ENCODE measurements at regions not wholly inside any gene's neighbourhood (a gene's known extent, or its start where the extent isn't known, plus 50 kb on each side); places are given as distances from the start of the nearest gene placed in this dataset.

DNA sequence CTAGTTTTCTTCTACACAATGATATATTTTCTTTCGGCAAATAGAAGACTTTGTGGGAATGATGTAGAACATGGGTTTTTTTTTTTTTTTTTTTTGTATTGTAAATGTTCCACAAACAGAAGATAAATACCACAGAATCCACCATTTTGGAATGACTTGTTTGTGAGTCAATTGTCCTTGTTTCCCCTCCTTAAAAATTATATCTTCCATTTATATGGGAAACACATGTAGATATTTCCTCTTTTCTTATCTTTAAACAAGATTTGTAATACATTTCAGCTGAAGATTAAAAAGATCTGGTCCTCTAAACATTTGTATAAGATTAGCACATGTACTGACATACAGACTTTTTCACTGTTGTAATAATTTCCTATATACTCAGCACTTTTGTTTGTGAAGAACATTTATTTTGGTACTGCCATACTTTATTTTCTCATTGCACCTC, 304.6 kb downstream of the SPRY1 start:
- H3K36me3 ChIP-seq (ENCODE audit: insufficient read depth) = no peaks in the 10 kb centered on the region
- WGBS = 77% methylated on average over 1 of the region's 1 CpG
- no peak overlapping the region for H3K27ac ChIP-seq (ENCODE audit: low read depth)
- DNase-seq (ENCODE audit: extremely low spot score) = no peak
- H3K4me3 ChIP-seq (ENCODE audit: low read depth, low read length) = no peak overlapping the region
- H3K4me1 ChIP-seq (ENCODE audit: insufficient read depth) = no peaks in the 10 kb centered on the region

- WGBS = 80% methylated on average over 6 of the region's 6 CpGs
- Histone ChIP-seq H3K4me3 (ENCODE audit: low read depth, low read length) (no peak overlapping the region), H3K4me1 (ENCODE audit: insufficient read depth) (no peaks in the 10 kb centered on the region), H3K27ac (ENCODE audit: low read depth) (no peak overlapping the region), H3K36me3 (ENCODE audit: insufficient read depth) (no peaks in the 10 kb centered on the region)
- no peak for DNase-seq (ENCODE audit: extremely low spot score)
These were observed 308.8 kb downstream of the SPRY1 start for GRCh38 chr4:123705419-123705818.

- 57% methylated on average over 1 of the region's 1 CpG for WGBS
- Histone ChIP-seq H3K36me3 (ENCODE audit: insufficient read depth) (no peaks in the 10 kb centered on the region), H3K27ac (ENCODE audit: low read depth) (no peak overlapping the region), H3K4me3 (ENCODE audit: low read depth, low read length) (no peak overlapping the region), H3K4me1 (ENCODE audit: insufficient read depth) (no peaks in the 10 kb centered on the region)
- no peak for DNase-seq (ENCODE audit: extremely low spot score)
These were observed 310.4 kb downstream of the SPRY1 start for GRCh38 chr4:123706973-123707372.

DNA sequence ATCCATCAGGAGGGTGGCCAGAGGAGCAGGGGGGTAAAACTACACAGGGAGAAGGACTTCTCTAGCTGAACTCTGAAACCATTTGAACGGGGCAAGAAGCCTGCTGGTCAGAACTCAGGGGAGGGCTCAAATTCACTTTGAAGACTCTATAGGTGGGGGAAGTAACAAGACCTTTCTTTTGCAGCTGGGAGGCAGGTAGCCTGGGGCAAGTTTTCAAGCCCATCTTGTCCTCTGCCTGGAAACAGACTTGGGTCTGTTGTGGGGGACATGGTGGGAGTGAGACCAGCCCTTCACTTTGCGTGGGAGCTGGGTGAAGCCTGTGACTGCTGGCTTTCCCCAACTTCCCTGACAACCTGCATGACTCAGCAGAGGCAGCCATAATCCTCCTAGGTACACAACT, 312.3 kb downstream of the SPRY1 start:
- Histone ChIP-seq H3K36me3 (ENCODE audit: insufficient read depth) (no peaks in the 10 kb centered on the region), H3K4me1 (ENCODE audit: insufficient read depth) (no peaks in the 10 kb centered on the region), H3K4me3 (ENCODE audit: low read depth, low read length) (no peak overlapping the region), H3K27ac (ENCODE audit: low read depth) (no peak overlapping the region)
- DNase-seq (ENCODE audit: extremely low spot score) = no peak
- 96% methylated on average over 2 of the region's 2 CpGs for WGBS

DNA sequence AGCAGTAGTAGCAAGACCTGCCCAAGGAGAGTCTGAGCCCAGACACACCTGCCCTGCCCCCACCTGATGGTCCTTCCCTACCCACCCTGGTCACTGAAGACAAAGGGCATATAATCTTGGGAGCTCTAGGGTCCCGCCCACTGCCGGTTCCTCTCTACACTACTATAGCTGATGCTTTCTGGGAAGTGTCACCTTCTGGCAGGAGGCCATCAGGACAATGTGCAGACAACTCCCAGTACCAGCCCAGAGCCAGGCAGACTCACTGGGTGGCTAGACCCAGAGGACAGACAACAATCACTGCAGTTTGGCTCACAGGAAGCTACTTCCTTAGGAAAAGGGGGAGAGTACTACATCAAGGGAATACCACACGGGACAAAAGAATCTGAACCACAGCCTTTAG, 312.7 kb downstream of the SPRY1 start:
- no peak overlapping the region for H3K27ac ChIP-seq (ENCODE audit: low read depth)
- 88% methylated on average over 3 of the region's 3 CpGs for WGBS
- no peaks in the 10 kb centered on the region for H3K4me1 ChIP-seq (ENCODE audit: insufficient read depth)
- no peaks in the 10 kb centered on the region for H3K36me3 ChIP-seq (ENCODE audit: insufficient read depth)
- no peak for DNase-seq (ENCODE audit: extremely low spot score)
- H3K4me3 ChIP-seq (ENCODE audit: low read depth, low read length) = no peak overlapping the region

GRCh38 chr4:123731035-123731434, 334.4 kb downstream of the SPRY1 start:
- DNase-seq (ENCODE audit: extremely low spot score) = no peak
- H3K4me1 ChIP-seq (ENCODE audit: insufficient read depth) = no peaks in the 10 kb centered on the region
- WGBS = 48% methylated on average over 1 of the region's 1 CpG
- H3K36me3 ChIP-seq (ENCODE audit: insufficient read depth) = no peaks in the 10 kb centered on the region
- H3K27ac ChIP-seq (ENCODE audit: low read depth) = no peak overlapping the region
- no peak overlapping the region for H3K4me3 ChIP-seq (ENCODE audit: low read depth, low read length)

DNA sequence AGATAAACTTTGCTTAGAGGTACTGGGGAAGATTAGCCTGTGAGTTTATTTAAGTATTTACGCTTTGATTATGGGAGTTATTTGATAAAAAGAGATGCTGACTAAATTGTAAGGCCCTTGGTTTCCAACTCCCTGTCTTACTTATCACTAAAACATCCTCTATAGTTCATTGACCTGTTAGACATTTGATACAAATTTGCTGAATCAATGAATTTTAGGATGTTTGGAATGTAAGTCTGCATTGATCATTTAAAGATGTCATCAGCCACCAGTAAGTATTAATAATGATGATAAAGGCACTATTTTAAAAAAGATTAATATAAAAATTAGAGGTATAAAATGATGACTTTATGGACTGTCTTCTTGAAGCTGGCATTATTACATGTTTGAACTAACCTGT, 340.6 kb downstream of the SPRY1 start:
- no peaks in the 10 kb centered on the region for H3K36me3 ChIP-seq (ENCODE audit: insufficient read depth)
- no peaks in the 10 kb centered on the region for H3K4me1 ChIP-seq (ENCODE audit: insufficient read depth)
- WGBS = 90% methylated on average over 1 of the region's 1 CpG
- H3K4me3 ChIP-seq (ENCODE audit: low read depth, low read length) = no peak overlapping the region
- H3K27ac ChIP-seq (ENCODE audit: low read depth) = no peak overlapping the region
- no peak for DNase-seq (ENCODE audit: extremely low spot score)

DNA sequence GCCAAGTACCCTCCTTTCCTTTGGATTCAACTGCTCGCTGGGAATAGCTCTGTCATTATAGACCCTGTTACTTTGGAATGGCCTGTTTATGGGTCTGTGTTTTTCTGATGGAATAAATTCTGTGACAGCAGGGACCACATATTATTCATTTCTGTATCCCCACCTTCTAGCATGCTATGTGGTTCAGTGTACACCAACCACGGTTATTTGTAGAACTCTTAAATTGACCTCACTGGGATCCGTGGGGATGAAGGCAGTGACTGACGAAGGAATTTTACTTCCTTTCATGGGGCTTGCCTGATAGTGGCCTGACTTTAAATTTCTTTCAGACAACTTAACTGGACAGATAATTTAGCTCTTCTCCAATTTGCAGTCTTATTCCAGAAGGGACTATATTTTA, 343.2 kb downstream of the SPRY1 start:
- Histone ChIP-seq H3K36me3 (ENCODE audit: insufficient read depth) (no peaks in the 10 kb centered on the region), H3K4me3 (ENCODE audit: low read depth, low read length) (no peak overlapping the region), H3K27ac (ENCODE audit: low read depth) (no peak overlapping the region), H3K4me1 (ENCODE audit: insufficient read depth) (no peaks in the 10 kb centered on the region)
- 94% methylated on average over 4 of the region's 4 CpGs for WGBS
- no peak for DNase-seq (ENCODE audit: extremely low spot score)

GRCh38 chr4:123740236-123740635, 343.6 kb downstream of the SPRY1 start:
- Histone ChIP-seq H3K4me1 (ENCODE audit: insufficient read depth) (no peaks in the 10 kb centered on the region), H3K36me3 (ENCODE audit: insufficient read depth) (no peaks in the 10 kb centered on the region), H3K27ac (ENCODE audit: low read depth) (no peak overlapping the region), H3K4me3 (ENCODE audit: low read depth, low read length) (no peak overlapping the region)
- no peak for DNase-seq (ENCODE audit: extremely low spot score)
- WGBS = 75% methylated on average over 3 of the region's 3 CpGs

- Histone ChIP-seq H3K36me3 (ENCODE audit: insufficient read depth) (no peaks in the 10 kb centered on the region), H3K4me3 (ENCODE audit: low read depth, low read length) (no peak overlapping the region), H3K4me1 (ENCODE audit: insufficient read depth) (no peaks in the 10 kb centered on the region), H3K27ac (ENCODE audit: low read depth) (no peak overlapping the region)
- WGBS = 72% methylated on average over 2 of the region's 2 CpGs
- DNase-seq (ENCODE audit: extremely low spot score) = no peak
These were observed 345.3 kb downstream of the SPRY1 start for GRCh38 chr4:123741906-123742305.

DNA sequence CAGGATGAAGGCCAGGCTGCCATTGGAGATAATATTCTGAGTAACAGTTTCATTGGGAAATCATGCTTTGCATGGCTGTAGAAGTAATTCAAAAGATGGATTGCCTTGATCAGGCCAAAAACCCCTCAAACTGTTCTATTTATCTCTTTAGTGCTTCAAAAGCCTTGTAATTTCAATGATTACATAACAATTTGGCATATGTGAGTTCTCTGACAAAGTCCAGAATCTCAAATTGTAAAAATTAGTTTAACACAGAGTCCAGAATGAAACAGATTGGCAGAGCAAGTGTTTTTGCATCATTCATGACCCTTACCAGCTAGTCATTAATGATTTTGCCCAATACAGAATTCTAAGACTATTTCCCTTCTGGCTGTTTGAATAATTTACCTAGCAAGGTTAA, 347.3 kb downstream of the SPRY1 start:
- Histone ChIP-seq H3K27ac (ENCODE audit: low read depth) (no peak overlapping the region), H3K4me1 (ENCODE audit: insufficient read depth) (peaks cover 2% of the 10 kb centered on the region), H3K4me3 (ENCODE audit: low read depth, low read length) (no peak overlapping the region), H3K36me3 (ENCODE audit: insufficient read depth) (no peaks in the 10 kb centered on the region)
- no peak for DNase-seq (ENCODE audit: extremely low spot score)

DNA sequence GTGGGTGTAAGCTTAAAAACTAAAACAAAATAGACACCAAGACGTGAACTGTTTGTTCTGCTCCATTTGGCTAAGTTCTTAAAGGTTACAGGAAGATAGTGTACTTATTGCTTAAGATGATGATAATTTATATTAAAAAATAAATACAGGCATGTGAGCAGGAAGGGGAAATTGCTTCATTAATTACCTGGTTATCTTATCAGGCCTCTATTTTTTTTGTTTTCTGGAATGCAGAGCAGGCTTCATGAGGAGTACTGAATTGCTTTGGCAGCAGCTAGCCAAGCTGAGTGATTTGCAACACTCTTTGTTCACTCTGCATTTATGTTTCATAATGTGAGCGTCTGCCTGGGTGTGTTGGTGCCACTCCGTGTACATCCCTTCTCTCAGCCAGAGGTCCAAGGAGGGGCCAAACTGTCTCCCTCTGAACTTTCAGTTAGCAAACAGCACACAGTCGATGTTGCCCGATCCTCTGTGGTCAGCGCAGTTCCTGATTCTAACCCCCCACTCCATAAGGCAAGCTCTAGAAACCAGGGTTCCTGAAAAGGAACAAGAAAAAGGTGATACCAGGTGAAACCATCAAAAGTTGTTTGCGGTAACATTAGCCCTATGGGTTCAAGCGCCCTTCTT, 348.2 kb downstream of the SPRY1 start:
- Histone ChIP-seq H3K36me3 (ENCODE audit: insufficient read depth) (no peaks in the 10 kb centered on the region), H3K4me3 (ENCODE audit: low read depth, low read length) (no peak overlapping the region), H3K4me1 (ENCODE audit: insufficient read depth) (peaks cover 2% of the 10 kb centered on the region), H3K27ac (ENCODE audit: low read depth) (no peak overlapping the region)
- DNase-seq (ENCODE audit: extremely low spot score) = no peak
- WGBS = 51% methylated on average over 8 of the region's 8 CpGs

DNA sequence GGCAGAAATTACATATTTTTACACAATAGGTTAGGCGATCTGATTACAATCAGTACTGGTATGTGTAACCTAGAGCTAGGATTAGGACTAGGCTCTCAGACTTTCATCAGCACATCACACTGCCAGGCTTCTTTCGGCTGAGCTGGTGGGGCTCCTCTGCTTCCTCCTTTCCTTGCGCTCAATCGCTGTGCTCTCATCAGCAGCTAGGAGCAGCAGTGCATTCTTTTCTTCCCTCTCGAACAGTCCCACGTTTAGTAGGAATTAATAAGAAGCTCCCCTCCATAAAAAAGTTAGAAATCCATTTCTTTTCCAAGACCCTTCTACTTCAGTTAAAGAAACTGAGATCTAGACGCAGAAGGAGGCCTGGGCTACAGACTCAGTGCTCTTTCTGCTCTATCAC, 350.4 kb downstream of the SPRY1 start:
- H3K36me3 ChIP-seq (ENCODE audit: insufficient read depth) = no peaks in the 10 kb centered on the region
- no peak overlapping the region for H3K27ac ChIP-seq (ENCODE audit: low read depth)
- peaks cover 2% of the 10 kb centered on the region for H3K4me1 ChIP-seq (ENCODE audit: insufficient read depth)
- no peak for DNase-seq (ENCODE audit: extremely low spot score)
- WGBS = 57% methylated on average over 7 of the region's 7 CpGs
- H3K4me3 ChIP-seq (ENCODE audit: low read depth, low read length) = no peak overlapping the region

DNA sequence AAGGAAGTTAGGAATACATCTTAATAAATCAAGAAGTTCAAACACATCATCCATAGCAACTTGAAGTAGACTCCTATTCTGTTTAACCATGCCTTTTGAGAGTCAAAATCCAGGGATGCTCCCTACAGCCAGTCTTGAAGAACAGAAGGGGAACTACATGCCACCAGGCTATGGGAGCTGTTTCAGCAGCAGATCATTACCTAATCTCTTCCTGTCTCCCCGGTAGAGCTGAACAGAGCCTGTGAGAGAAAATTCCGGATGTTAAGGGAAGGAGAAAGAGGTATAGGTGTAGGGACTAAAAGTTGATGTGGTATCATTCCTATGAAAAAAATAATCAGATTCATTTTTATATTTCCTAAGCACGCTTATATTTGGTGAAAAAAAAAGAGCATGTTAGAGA, 352.2 kb downstream of the SPRY1 start:
- peaks cover 2% of the 10 kb centered on the region for H3K4me1 ChIP-seq (ENCODE audit: insufficient read depth)
- no peak for DNase-seq (ENCODE audit: extremely low spot score)
- WGBS = 87% methylated on average over 3 of the region's 3 CpGs
- H3K4me3 ChIP-seq (ENCODE audit: low read depth, low read length) = no peak overlapping the region
- no peaks in the 10 kb centered on the region for H3K36me3 ChIP-seq (ENCODE audit: insufficient read depth)
- H3K27ac ChIP-seq (ENCODE audit: low read depth) = no peak overlapping the region

GRCh38 chr4:123749383-123749782, 352.8 kb downstream of the SPRY1 start:
- WGBS = 76% methylated on average over 7 of the region's 7 CpGs
- H3K4me3 ChIP-seq (ENCODE audit: low read depth, low read length) = no peak overlapping the region
- no peak for DNase-seq (ENCODE audit: extremely low spot score)
- peaks cover 2% of the 10 kb centered on the region for H3K4me1 ChIP-seq (ENCODE audit: insufficient read depth)
- H3K27ac ChIP-seq (ENCODE audit: low read depth) = no peak overlapping the region
- H3K36me3 ChIP-seq (ENCODE audit: insufficient read depth) = no peaks in the 10 kb centered on the region
